ENCODE measurements at regions not wholly inside any gene's neighbourhood (a gene's known extent, or its start where the extent isn't known, plus 50 kb on each side); places are given as distances from the start of the nearest gene placed in this dataset.

DNA sequence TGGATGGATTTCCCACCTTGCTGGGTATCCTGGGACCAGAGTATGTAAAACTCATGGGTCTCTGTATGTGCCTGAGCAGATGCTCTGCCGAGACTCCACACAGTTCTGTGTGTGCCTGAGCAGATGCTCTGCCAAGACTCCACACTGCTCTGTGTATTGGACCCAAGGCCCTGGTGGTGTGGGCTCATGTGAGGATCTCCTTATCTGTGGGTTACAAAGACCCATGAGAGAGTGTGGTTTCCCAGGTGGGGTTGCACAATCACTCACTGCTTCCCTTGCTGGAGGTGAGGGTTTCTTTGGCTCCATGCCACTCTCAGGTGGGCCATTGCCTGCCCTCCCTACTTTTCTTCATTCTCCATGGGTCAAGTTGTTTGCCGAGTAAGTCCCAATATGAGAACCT is 141.5 kb downstream of the TBC1D30 start:
- 4% methylated on average over 2 of the region's 2 CpGs for WGBS (ENCODE audit: insufficient coverage, low coverage, missing lambda C conversion rate)
- H3K27me3 ChIP-seq (ENCODE audit: control insufficient read depth in 2 of 2, insufficient read depth in 2 of 2, low read length in 2 of 2) = no peaks in the 10 kb centered on the region
- in situ Hi-C loops (cut with MboI) (no loop called here), intact Hi-C loops (cut with micrococcal nuclease) (no loop called here)
- CTCF ChIA-PET (ENCODE audit: low intra/inter-chr PET ratio) = no interaction called here
- no peak for FAIRE-seq
- H3K4me2 ChIP-seq (ENCODE audit: insufficient read depth, low read length) = no peak overlapping the region
- no peaks in the 10 kb centered on the region for H3K9me3 ChIP-seq (replicated peaks; ENCODE audit: control insufficient read depth, insufficient read depth, low read depth, low read length)
- TF ChIP-seq, protein P1, sequence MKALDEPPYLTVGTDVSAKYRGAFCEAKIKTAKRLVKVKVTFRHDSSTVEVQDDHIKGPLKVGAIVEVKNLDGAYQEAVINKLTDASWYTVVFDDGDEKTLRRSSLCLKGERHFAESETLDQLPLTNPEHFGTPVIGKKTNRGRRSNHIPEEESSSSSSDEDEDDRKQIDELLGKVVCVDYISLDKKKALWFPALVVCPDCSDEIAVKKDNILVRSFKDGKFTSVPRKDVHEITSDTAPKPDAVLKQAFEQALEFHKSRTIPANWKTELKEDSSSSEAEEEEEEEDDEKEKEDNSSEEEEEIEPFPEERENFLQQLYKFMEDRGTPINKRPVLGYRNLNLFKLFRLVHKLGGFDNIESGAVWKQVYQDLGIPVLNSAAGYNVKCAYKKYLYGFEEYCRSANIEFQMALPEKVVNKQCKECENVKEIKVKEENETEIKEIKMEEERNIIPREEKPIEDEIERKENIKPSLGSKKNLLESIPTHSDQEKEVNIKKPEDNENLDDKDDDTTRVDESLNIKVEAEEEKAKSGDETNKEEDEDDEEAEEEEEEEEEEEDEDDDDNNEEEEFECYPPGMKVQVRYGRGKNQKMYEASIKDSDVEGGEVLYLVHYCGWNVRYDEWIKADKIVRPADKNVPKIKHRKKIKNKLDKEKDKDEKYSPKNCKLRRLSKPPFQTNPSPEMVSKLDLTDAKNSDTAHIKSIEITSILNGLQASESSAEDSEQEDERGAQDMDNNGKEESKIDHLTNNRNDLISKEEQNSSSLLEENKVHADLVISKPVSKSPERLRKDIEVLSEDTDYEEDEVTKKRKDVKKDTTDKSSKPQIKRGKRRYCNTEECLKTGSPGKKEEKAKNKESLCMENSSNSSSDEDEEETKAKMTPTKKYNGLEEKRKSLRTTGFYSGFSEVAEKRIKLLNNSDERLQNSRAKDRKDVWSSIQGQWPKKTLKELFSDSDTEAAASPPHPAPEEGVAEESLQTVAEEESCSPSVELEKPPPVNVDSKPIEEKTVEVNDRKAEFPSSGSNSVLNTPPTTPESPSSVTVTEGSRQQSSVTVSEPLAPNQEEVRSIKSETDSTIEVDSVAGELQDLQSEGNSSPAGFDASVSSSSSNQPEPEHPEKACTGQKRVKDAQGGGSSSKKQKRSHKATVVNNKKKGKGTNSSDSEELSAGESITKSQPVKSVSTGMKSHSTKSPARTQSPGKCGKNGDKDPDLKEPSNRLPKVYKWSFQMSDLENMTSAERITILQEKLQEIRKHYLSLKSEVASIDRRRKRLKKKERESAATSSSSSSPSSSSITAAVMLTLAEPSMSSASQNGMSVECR (CRISPR knock-in tag; IDR thresholded peaks at IDR 0.05) = no peak
- TF ChIP-seq PRPF4 (IDR thresholded peaks at IDR 0.05; ENCODE audit: insufficient read depth, low read depth, low read length, poor library complexity, severe bottlenecking) = no peak
- no peak for TF ChIP-seq GTF2A2 (tag; IDR thresholded peaks at IDR 0.05)
- POLR2A ChIA-PET = no interaction called here
- H3K79me2 ChIP-seq (ENCODE audit: control insufficient read depth, insufficient read depth, low read length) = no peaks in the 10 kb centered on the region
- no peak overlapping the region for H3K27ac ChIP-seq (ENCODE audit: extremely low read depth, low read depth, low read length)
- no peak overlapping the region for H3K4me3 ChIP-seq
- H3K9ac ChIP-seq (ENCODE audit: insufficient read depth in 1 of 2, low read depth in 2 of 2, low read length in 2 of 2) = no peak overlapping the region
- no peak overlapping the region for H2AFZ ChIP-seq (ENCODE audit: low read depth, low read length)
- no peak for ATAC-seq
- H3K9me1 ChIP-seq (ENCODE audit: control insufficient read depth, insufficient read depth, low read length) = no peaks in the 10 kb centered on the region
- H3K36me3 ChIP-seq (ENCODE audit: control insufficient read depth, insufficient read depth, low read length) = no peaks in the 10 kb centered on the region
- no TSS peak for BruUV-seq (replicated peaks)
- no peak for DNase-seq (ENCODE audit: extremely low read depth in 1 of 4, low spot score in 3 of 4)
- no peaks in the 10 kb centered on the region for H3K4me1 ChIP-seq (replicated peaks in 1 of 2; ENCODE audit: control insufficient read depth in 2 of 2, insufficient read depth in 2 of 2, low read length in 2 of 2)
- no peaks in the 10 kb centered on the region for H4K20me1 ChIP-seq (replicated peaks; ENCODE audit: control insufficient read depth, insufficient read depth, low read length)

Data from K562 (cell line).